NT2/D1 (cell line): ENCODE measurements at regions not wholly inside any gene's neighbourhood (a gene's known extent, or its start where the extent isn't known, plus 50 kb on each side); places are given as distances from the start of the nearest gene placed in this dataset.

Source experiments
- DNase-seq: peaks from one replicate; pipeline ENCODE4 v3.0.0-alpha.2; 2011; ENCODE audit warnings: low read depth, low spot score
- H3K27me3 ChIP-seq: 2 replicates; pipeline ENCODE4 v1.6.0; 2011; ENCODE audit warnings: mild to moderate bottlenecking; ENCODE audit not compliant: insufficient read length, insufficient read depth
- H3K36me3 ChIP-seq: 2 replicates; pipeline ENCODE4 v1.6.1; 2011; ENCODE audit warnings: mild to moderate bottlenecking, low read length, mixed read lengths; ENCODE audit not compliant: insufficient read depth, insufficient read length
- H3K4me1 ChIP-seq: 2 replicates; pipeline ENCODE4 v1.5.1; 2011; ENCODE audit not compliant: insufficient read depth, insufficient read length
- H3K4me3 ChIP-seq: 2 replicates; pipeline ENCODE4 v1.5.1; 2011; ENCODE audit warnings: low read depth; ENCODE audit not compliant: insufficient read length
- H3K9ac ChIP-seq: 2 replicates; pipeline ENCODE4 v1.6.0; 2011; ENCODE audit warnings: low read depth; ENCODE audit not compliant: insufficient read length
- H3K9me3 ChIP-seq: 2 replicates; pipeline ENCODE4 v1.5.1; 2011; ENCODE audit warnings: mild to moderate bottlenecking, low read length; ENCODE audit not compliant: insufficient read depth
- SUZ12 ChIP-seq: IDR thresholded peaks from 2 replicates; pipeline ENCODE4 v1.6.1; 2011; ENCODE audit not compliant: insufficient read length, insufficient read depth; ENCODE audit errors: extremely low read depth
- YY1 ChIP-seq: IDR thresholded peaks from 2 replicates; pipeline ENCODE4 v1.6.1; 2011; ENCODE audit not compliant: insufficient read length, insufficient read depth
- ZNF274 ChIP-seq: IDR thresholded peaks from 2 replicates; pipeline ENCODE4 v1.6.1; 2011; ENCODE audit warnings: mild to moderate bottlenecking, low read depth, low read length

- H3K9me3 ChIP-seq = no peaks in the 10 kb centered on the region
- no peak for TF ChIP-seq YY1
- no peak for TF ChIP-seq ZNF274
- TF ChIP-seq SUZ12 = no peak
- no peak overlapping the region for H3K9ac ChIP-seq
- no peaks in the 10 kb centered on the region for H3K4me1 ChIP-seq
- H3K27me3 ChIP-seq = no peaks in the 10 kb centered on the region
- no peak overlapping the region for H3K4me3 ChIP-seq
- DNase-seq = no peak
- no peaks in the 10 kb centered on the region for H3K36me3 ChIP-seq
Observed at GRCh38 chr6:149134511-149134933, 183.0 kb upstream of the TAB2 start.

GRCh38 chr6:149135809-149136208 lies 181.7 kb upstream of the TAB2 start:
- Histone ChIP-seq H3K4me1 (no peaks in the 10 kb centered on the region), H3K36me3 (no peaks in the 10 kb centered on the region)

GRCh38 chr6:149136273-149136912 lies 181.1 kb upstream of the TAB2 start:
- Histone ChIP-seq H3K4me3 (no peak overlapping the region), H3K36me3 (no peaks in the 10 kb centered on the region), H3K4me1 (no peaks in the 10 kb centered on the region), H3K27me3 (no peaks in the 10 kb centered on the region), H3K9ac (no peak overlapping the region), H3K9me3 (no peaks in the 10 kb centered on the region)
- TF ChIP-seq YY1 = no peak
- no peak for TF ChIP-seq ZNF274
- TF ChIP-seq SUZ12 = no peak
- no peak for DNase-seq

More at GRCh38 chr6:149135809-149136208, 181.7 kb upstream of the TAB2 start:
- no peak overlapping the region for H3K9ac ChIP-seq
- H3K4me3 ChIP-seq = no peak overlapping the region
- H3K9me3 ChIP-seq = no peaks in the 10 kb centered on the region
- TF ChIP-seq SUZ12 (no peak), ZNF274 (no peak), YY1 (no peak)
- H3K27me3 ChIP-seq = no peaks in the 10 kb centered on the region
- DNase-seq = no peak

GRCh38 chr6:149136913-149137286 lies 180.6 kb upstream of the TAB2 start:
- DNase-seq = no peak
- H3K4me1 ChIP-seq = no peaks in the 10 kb centered on the region
- TF ChIP-seq SUZ12 = no peak
- no peak for TF ChIP-seq ZNF274
- H3K36me3 ChIP-seq = no peaks in the 10 kb centered on the region
- H3K9me3 ChIP-seq = no peaks in the 10 kb centered on the region
- no peak overlapping the region for H3K4me3 ChIP-seq
- H3K9ac ChIP-seq = no peak overlapping the region
- no peaks in the 10 kb centered on the region for H3K27me3 ChIP-seq

- Histone ChIP-seq H3K36me3 (no peaks in the 10 kb centered on the region), H3K9me3 (no peaks in the 10 kb centered on the region), H3K27me3 (no peaks in the 10 kb centered on the region), H3K4me3 (no peak overlapping the region), H3K4me1 (no peaks in the 10 kb centered on the region), H3K9ac (no peak overlapping the region)
- DNase-seq = no peak
- TF ChIP-seq ZNF274 (no peak), SUZ12 (no peak), YY1 (no peak)
Observed at GRCh38 chr6:149137594-149137993, 179.9 kb upstream of the TAB2 start.

- H3K4me3 ChIP-seq = no peak overlapping the region
- no peaks in the 10 kb centered on the region for H3K4me1 ChIP-seq
- no peaks in the 10 kb centered on the region for H3K36me3 ChIP-seq
- no peak overlapping the region for H3K9ac ChIP-seq
- no peak for TF ChIP-seq SUZ12
- TF ChIP-seq ZNF274 = no peak
- TF ChIP-seq YY1 = no peak
- H3K9me3 ChIP-seq = 0 out of 2 replicates have a peak, but pooled peaks cover 4% of the 10 kb centered on the region
- H3K27me3 ChIP-seq = no peaks in the 10 kb centered on the region
- DNase-seq = no peak
Observed at GRCh38 chr6:149138089-149138488, 179.4 kb upstream of the TAB2 start.

- Histone ChIP-seq H3K4me1 (no peaks in the 10 kb centered on the region), H3K36me3 (no peaks in the 10 kb centered on the region), H3K27me3 (no peaks in the 10 kb centered on the region), H3K4me3 (no peak overlapping the region), H3K9ac (no peak overlapping the region), H3K9me3 (0 out of 2 replicates have a peak, but pooled peaks cover 5% of the 10 kb centered on the region)
- no peak for DNase-seq
- no peak for TF ChIP-seq ZNF274
Observed at GRCh38 chr6:149138699-149139294, 178.7 kb upstream of the TAB2 start.
